ENCODE measurements at regions not wholly inside any gene's neighbourhood (a gene's known extent, or its start where the extent isn't known, plus 50 kb on each side); places are given as distances from the start of the nearest gene placed in this dataset.
"Not testable (repeated sequence)": the region's sequence is repeated elsewhere in the genome, so short reads cannot be mapped to it uniquely, and the experiment has no call there.

GRCh38 chr15:53213336-53213735 lies 423.2 kb upstream of the ONECUT1 start:
- DNase-seq (ENCODE audit: low spot score) = no peak

- no peak for DNase-seq (ENCODE audit: low spot score)
Observed at GRCh38 chr15:53212785-53213184, 422.6 kb upstream of the ONECUT1 start.

DNA sequence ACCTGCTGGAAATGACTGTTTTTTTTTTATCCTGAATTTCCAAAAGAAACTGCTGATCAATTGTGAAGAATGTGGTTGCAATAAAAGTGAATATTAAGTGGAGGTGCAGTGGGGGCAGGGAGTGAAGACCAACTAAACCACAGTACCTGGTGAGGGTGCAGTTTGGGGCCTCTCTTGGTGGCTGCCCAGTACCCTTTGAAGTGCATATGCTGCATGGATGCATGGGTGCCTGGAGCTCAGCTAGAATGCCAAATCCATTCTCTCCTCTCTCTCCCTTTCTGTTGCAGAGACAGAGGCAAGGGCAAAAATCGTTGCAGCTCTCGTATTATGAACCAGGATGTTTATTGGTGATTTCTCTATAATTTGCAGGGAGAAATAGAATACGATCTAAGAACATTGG lies 420.5 kb upstream of the ONECUT1 start:
- no peak for DNase-seq (ENCODE audit: low spot score)

- no peak for DNase-seq (ENCODE audit: low spot score)
Observed at GRCh38 chr15:53209396-53210042, 419.4 kb upstream of the ONECUT1 start.

GRCh38 chr15:53208751-53209150 lies 418.6 kb upstream of the ONECUT1 start:
- no peak for DNase-seq (ENCODE audit: low spot score)

DNA sequence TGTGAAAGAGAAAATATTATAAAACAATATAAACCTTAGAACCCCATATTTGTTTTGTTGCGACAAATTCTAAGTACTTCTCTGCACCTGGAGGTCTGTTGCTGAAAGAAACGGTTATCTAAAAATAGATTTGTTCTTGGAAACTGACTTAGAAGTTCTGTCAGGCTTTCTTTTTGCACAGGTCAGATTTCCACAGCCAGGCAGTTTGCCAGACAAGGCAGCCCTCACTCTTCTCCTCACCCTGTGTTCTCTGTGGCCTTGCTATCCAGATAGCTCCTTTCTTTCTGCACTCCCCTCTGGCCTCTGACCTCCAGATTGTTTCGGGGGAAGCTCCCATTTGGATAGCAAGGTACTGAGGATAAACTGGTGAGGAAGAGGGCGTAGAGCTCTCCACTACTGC lies 413.3 kb upstream of the ONECUT1 start:
- no peak for DNase-seq (ENCODE audit: low spot score)

GRCh38 chr15:53202876-53203275 lies 412.7 kb upstream of the ONECUT1 start:
- DNase-seq (ENCODE audit: low spot score) = no peak

DNA sequence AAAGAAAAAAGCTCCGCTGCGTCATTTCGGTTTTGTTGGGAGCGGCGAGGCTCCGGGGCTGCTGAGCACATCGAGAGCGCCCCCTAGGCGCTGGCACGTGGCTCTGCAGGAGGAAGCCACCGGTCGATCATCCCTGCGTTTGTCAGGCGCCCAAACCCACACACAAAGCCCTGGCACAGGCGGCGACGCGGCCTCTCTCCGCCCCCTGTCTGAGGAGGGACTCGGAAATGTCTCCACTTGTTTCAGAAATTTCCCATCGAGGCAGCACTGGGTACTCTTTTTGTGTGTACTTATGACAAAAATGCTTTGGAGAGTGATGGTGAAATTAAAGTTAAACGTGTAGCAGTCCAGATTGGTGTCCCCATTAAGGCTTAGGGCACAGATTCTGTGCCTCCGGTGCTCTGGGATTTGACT lies 407.3 kb upstream of the ONECUT1 start:
- DNase-seq (ENCODE audit: low spot score) = peak; percentile 43

GRCh38 chr15:53196788-53197187 lies 406.7 kb upstream of the ONECUT1 start:
- no peak for DNase-seq (ENCODE audit: low spot score)

- DNase-seq (ENCODE audit: low spot score) = no peak
Observed at GRCh38 chr15:53196242-53196641, 406.1 kb upstream of the ONECUT1 start.

- DNase-seq (ENCODE audit: low spot score) = no peak
Observed at GRCh38 chr15:53193149-53193548, 403.0 kb upstream of the ONECUT1 start.

GRCh38 chr15:53189860-53190259 lies 399.7 kb upstream of the ONECUT1 start:
- no peak for DNase-seq (ENCODE audit: low spot score)

DNA sequence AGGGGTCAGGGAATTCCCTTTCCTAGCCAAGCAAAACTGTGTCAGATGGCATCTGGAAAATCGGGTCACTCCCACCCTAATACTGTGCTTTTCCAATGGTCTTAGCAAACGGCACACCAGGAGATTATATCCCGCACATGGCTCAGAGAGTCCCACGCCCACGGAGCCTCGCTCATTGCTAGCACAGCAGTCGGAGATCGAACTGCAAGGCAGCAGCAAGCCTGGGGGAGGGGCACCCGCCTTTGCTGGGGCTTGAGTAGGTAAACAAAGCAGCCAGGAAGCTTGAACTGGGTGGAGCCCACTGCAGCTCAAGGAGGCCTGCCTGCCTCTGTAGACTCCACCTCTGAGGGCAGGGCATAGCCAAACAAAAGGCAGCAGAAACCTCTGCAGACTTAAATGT lies 393.3 kb upstream of the ONECUT1 start:
- DNase-seq (ENCODE audit: low spot score) = not testable (repeated sequence)

- DNase-seq (ENCODE audit: low spot score) = no peak
Observed at GRCh38 chr15:53171571-53171970, 381.4 kb upstream of the ONECUT1 start.

DNA sequence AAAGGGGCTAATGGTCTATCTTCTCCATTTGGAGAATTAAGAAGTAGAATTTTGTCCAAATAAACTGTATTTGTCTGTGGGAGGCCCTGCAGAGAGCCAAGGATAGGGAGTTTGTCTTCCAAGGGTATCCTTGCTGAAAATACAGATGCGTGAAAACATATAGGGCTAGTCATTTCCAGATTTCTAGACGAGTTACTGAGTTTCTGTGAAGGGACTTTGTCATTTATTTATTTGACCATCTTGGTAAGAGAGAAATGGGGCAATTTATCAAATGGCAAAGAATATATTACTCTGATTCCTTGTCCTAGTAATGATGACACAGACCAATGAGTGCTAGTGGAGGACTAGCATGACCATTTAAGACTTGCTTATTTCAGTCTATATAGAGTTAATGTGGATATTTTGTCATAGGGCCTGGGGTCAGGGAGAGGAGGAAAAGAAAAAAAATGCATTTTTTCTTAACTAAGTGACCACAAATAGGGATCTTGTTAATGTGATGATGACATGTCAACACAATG lies 376.6 kb upstream of the ONECUT1 start:
- no peak for DNase-seq (ENCODE audit: low spot score)

DNA sequence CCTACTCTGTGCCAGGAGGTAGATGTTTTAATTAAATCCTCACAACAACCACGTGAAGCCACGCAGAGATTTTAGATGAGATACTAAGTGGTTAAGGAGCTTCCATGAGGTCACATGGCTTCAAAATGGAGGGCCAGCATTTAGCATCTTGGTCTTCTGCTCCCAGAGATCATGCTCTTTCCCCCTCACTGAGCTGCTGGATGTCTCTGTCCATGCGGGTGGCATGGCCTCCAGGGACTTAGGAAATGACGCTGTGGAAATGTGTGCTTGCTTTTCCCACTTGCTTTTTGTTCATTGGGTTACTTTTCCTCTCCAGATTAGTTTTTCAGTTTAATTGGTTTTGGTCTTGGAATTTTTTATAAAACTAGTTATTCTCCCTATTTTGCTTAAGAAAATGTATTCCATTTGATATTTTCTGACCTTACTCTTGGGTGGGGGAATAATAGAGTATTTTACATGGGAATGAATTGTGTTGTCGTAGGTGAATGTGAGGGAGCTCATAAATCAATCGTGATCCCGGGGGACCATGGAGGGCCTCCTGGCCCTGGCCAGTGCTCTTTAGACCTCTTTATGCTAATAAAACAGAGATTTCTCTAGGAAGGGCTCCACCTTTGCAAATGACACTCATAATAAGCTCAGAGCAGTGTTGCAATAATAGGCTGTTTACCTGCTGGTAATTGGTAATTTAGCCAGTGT lies 376.0 kb upstream of the ONECUT1 start:
- no peak for DNase-seq (ENCODE audit: low spot score)

DNA sequence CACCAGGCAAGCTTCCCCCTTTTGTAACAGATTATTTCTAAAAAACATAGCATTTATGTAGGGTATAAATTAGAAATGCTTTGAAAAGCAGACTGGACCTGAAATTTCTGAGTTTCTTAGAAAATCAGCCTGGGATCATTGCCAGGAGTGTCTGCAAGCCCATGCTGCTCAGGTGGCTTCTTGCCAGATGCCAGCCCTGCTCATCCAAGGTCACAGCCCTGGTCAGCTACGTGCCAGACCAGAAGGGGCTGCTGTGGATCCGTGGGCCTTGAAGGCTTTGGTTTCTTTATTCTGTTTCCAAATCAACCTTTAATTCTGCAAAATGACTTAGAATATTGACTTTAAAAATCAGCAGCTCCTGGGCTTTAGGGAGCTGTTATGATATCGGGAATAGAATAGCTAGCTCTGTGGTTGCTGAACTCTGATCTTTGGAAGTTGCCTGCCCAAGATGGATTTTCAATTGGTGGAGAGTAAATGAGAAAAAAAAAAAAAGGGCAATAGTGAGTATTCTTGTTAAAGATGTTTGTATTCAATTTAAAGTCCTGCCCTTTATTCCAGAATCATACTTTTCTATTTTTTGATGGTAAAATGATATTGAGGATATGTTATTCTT lies 370.1 kb upstream of the ONECUT1 start:
- no peak for DNase-seq (ENCODE audit: low spot score)

GRCh38 chr15:53159458-53159857 lies 369.3 kb upstream of the ONECUT1 start:
- DNase-seq (ENCODE audit: low spot score) = no peak

DNA sequence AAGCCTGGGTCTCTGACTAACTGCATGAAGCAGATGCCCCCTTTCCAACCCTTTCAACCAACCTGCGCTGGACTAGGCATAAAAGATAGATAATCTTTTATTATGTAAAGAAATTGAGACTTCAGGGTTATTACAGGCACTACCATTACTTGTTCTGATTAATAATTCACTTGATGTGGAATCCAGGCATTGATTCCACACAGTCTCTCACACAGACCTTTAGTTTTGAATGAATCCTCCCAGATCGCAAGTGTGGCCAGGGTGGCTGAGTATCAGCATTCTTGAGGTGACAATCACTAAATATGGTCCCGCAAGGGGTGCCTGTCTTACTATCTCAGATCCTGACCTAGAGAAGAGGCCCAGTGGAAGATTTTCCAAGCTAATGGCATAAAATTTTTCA lies 368.9 kb upstream of the ONECUT1 start:
- no peak for DNase-seq (ENCODE audit: low spot score)

- no peak for DNase-seq (ENCODE audit: low spot score)
Observed at GRCh38 chr15:53133255-53133850, 343.2 kb upstream of the ONECUT1 start.

GRCh38 chr15:53130943-53131342 lies 340.8 kb upstream of the ONECUT1 start:
- DNase-seq (ENCODE audit: low spot score) = no peak

DNA sequence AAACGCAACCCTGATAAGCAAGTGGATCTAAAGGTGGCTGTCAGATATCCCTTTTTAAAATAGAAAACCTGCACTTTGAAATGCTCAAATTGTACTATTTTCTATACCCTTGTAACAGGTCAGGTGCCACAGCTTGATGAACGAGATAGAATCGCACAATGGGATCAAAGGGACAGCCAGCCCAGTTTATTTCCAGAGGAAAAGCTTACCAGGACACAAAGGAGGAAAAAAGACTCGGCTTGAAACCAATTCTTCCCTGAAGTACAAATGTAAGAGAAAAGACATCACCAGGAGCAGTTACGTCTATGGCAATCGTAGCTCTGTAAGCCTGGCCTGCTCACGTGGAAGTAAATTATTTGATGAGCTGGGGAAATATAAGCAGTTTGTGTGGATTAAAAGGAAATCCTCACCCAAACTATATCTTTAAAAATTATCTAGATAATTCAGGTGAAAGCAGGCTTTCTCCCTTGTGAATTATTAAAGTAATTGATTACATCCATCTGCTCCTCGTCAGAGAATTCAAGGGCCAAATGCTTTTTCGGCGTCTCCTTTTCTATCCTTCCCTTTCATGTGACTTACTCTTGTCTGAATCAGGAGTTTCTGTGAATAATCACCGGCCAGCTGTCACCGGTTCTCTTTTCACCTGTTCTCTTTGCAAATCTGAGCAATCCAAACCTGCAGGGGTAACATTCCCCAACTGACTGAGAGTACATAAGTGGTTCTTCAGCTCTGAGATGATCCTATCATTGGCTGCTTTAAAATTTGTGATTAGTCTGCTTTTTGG lies 339.2 kb upstream of the ONECUT1 start:
- DNase-seq (ENCODE audit: low spot score) = no peak

Measured in HuH-7.5 (cell line).